ENCODE measurements at regions not wholly inside any gene's neighbourhood (a gene's known extent, or its start where the extent isn't known, plus 50 kb on each side); places are given as distances from the start of the nearest gene placed in this dataset.

DNA sequence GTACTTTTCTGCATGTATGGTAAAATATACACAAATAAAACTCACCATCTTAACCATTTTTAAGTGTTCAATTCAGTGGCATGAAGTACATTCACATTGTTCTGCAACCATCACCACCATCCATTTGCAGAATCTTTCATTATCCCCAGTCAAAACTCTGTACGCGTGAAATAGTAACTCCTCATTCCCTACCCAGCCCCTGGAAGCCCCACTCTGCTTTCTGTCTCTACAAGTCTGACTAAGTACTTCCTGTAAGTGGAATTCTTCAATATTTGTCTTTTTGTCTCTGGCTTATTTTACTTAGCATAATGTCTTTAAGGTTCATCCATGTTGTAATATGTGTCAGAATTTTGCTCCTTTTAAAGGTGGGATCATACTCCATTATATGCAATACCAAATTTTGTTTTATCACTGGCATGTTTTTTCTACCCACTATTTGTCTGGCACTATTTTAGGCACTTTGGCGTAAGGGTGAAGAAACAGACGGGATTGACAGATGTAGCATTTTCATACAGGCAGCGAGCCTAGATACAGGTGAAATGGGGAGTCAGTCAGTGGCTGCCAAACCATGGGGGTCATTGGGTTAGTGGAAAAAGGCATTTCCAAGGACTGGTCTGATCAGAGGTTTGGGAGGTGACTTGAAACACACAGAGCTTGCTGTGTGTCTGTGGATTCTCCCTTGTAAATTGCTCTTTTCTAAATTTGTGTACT lies 163.2 kb upstream of the MYCN start:
- intact Hi-C loops (cut with micrococcal nuclease; ENCODE audit: unreplicated experiment): no loop called here

DNA sequence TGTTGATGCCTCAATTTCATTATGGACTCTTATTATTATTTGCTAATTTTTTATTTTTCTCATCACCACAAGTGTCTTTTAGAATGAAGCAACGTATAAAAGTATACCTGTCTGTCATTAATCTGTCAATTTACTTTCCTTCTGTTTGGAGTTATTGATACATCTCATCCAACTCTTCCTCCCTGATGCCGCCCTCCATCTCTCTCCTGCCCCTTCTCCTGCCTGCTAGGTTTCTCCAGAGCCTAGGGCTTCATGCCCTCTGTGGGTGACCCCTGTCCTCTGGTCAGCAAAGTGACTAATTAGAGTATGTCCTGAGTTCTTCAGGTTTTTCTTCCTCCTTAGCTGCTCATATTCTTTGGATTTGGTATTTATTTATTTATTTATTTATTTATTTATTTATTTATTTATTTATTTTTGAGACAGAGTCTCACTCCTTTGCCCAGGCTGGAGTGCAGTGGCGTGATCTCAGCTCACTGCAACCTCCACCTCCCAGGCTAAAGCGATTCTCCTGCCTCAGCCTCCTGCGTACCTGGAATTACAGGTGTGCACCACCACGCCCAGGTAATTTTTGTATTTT lies 162.5 kb upstream of the MYCN start:
- Mint-ChIP-seq H3K27ac (ENCODE audit: unreplicated experiment) (no peak overlapping the region), H3K27me3 (ENCODE audit: unreplicated experiment) (peaks cover 75% of the 10 kb centered on the region), H3K9me3 (ENCODE audit: low read depth, unreplicated experiment) (no peaks in the 10 kb centered on the region), H3K4me3 (ENCODE audit: low read depth, unreplicated experiment) (no peak overlapping the region), H3K36me3 (ENCODE audit: insufficient read depth, unreplicated experiment) (no peaks in the 10 kb centered on the region), H3K4me1 (ENCODE audit: low read depth, unreplicated experiment) (peaks cover 16% of the 10 kb centered on the region)
- intact Hi-C loops (cut with micrococcal nuclease; ENCODE audit: unreplicated experiment): no loop called here
- DNase-seq: no peak
- TF ChIP-seq, protein P1, sequence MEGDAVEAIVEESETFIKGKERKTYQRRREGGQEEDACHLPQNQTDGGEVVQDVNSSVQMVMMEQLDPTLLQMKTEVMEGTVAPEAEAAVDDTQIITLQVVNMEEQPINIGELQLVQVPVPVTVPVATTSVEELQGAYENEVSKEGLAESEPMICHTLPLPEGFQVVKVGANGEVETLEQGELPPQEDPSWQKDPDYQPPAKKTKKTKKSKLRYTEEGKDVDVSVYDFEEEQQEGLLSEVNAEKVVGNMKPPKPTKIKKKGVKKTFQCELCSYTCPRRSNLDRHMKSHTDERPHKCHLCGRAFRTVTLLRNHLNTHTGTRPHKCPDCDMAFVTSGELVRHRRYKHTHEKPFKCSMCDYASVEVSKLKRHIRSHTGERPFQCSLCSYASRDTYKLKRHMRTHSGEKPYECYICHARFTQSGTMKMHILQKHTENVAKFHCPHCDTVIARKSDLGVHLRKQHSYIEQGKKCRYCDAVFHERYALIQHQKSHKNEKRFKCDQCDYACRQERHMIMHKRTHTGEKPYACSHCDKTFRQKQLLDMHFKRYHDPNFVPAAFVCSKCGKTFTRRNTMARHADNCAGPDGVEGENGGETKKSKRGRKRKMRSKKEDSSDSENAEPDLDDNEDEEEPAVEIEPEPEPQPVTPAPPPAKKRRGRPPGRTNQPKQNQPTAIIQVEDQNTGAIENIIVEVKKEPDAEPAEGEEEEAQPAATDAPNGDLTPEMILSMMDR (IDR thresholded peaks at IDR 0.05; ENCODE audit: unreplicated experiment): no peak
- CTCF ChIA-PET: no interaction called here
- BruUV-seq (replicated peaks): no TSS peak

More for the DNA sequence above, 163.2 kb upstream of the MYCN start:
- no peaks in the 10 kb centered on the region for H3K36me3 Mint-ChIP-seq (ENCODE audit: insufficient read depth, unreplicated experiment)
- no peaks in the 10 kb centered on the region for H3K9me3 Mint-ChIP-seq (ENCODE audit: low read depth, unreplicated experiment)
- H3K27ac Mint-ChIP-seq (ENCODE audit: unreplicated experiment): no peak overlapping the region
- peaks cover 13% of the 10 kb centered on the region for H3K4me1 Mint-ChIP-seq (ENCODE audit: low read depth, unreplicated experiment)
- no peak overlapping the region for H3K4me3 Mint-ChIP-seq (ENCODE audit: low read depth, unreplicated experiment)
- BruUV-seq (replicated peaks): no TSS peak
- TF ChIP-seq, protein P1 (IDR thresholded peaks at IDR 0.05; ENCODE audit: unreplicated experiment): no peak
- H3K27me3 Mint-ChIP-seq (ENCODE audit: unreplicated experiment): peaks cover 75% of the 10 kb centered on the region
- DNase-seq: no peak
- CTCF ChIA-PET: no interaction called here

DNA sequence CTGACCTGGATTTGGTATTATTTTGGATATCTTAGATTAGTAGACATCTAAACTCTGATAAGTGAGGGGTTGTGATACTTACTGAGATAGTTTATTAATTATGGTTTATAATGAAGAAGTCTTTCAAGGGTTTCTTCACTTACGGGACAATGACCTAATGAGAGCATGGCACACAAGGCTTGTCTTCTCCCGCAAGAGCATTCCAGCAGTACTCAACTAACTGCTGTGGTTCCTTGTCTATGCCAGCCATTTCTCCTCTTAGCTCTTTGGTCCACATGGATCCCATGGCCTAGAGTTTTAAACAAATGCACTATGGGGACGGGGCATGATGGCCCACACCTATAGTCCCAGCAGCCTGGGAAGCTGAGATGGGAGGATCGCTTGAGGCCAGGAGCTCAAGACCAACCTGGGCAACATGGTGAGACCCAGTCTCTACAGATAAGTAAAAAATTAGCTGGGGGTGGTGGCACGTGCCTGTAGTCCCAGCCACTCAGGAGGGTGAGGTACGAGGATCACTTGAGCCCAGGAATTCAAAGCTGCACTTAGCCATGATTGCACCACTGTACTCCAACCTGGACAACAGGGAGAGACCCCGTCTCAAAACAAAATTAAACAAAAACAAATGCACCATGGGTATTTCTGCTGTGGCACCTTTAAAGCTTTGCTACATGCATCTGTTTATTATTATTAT lies 161.7 kb upstream of the MYCN start:
- no peaks in the 10 kb centered on the region for H3K9me3 Mint-ChIP-seq (ENCODE audit: low read depth, unreplicated experiment)
- BruUV-seq (replicated peaks): no TSS peak
- no peak overlapping the region for H3K4me3 Mint-ChIP-seq (ENCODE audit: low read depth, unreplicated experiment)
- peaks cover 75% of the 10 kb centered on the region for H3K27me3 Mint-ChIP-seq (ENCODE audit: unreplicated experiment)
- no peak for DNase-seq
- intact Hi-C loops (cut with micrococcal nuclease; ENCODE audit: unreplicated experiment): no loop called here
- CTCF ChIA-PET: no interaction called here
- H3K27ac Mint-ChIP-seq (ENCODE audit: unreplicated experiment): no peak overlapping the region
- no peaks in the 10 kb centered on the region for H3K36me3 Mint-ChIP-seq (ENCODE audit: insufficient read depth, unreplicated experiment)
- TF ChIP-seq, protein P1 (IDR thresholded peaks at IDR 0.05; ENCODE audit: unreplicated experiment): no peak
- peaks cover 16% of the 10 kb centered on the region for H3K4me1 Mint-ChIP-seq (ENCODE audit: low read depth, unreplicated experiment)

DNA sequence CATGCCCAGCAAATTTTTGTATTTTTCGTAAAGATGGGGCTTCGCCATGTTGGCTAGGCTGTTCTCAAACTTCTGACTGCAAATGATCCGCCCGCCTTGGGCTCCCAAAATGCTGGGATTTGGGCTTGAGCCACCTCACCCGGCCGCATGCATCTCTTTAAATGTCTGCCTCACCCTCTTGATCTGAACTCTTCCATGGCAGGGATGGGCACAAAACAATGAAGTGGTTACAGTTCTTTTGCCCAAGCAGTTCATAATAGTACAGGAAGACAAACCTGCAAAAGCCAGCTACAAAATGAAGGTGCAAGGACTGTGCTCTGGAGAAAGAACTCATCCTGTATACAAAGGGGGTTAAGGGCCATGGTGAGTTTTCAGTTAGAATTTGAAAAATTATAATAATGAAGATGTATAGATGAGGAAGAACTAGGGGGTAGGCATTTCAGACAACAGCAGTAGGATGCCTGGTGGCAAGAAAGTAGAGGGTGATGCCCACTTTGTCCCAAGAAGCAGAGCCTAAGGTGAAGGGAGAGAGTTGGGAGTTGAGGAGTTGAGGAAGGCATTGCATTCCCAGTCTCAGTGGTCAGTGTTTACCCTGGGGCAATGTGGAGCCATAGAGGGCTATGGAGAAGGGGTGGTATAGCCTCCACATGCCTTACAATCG lies 160.8 kb upstream of the MYCN start:
- no peak for DNase-seq
- no peaks in the 10 kb centered on the region for H3K36me3 Mint-ChIP-seq (ENCODE audit: insufficient read depth, unreplicated experiment)
- intact Hi-C loops (cut with micrococcal nuclease; ENCODE audit: unreplicated experiment): no loop called here
- H3K27ac Mint-ChIP-seq (ENCODE audit: unreplicated experiment): no peak overlapping the region
- H3K4me3 Mint-ChIP-seq (ENCODE audit: low read depth, unreplicated experiment): no peak overlapping the region
- TF ChIP-seq, protein P1 (IDR thresholded peaks at IDR 0.05; ENCODE audit: unreplicated experiment): no peak
- H3K9me3 Mint-ChIP-seq (ENCODE audit: low read depth, unreplicated experiment): no peaks in the 10 kb centered on the region
- peaks cover 16% of the 10 kb centered on the region for H3K4me1 Mint-ChIP-seq (ENCODE audit: low read depth, unreplicated experiment)
- no TSS peak for BruUV-seq (replicated peaks)
- CTCF ChIA-PET: no interaction called here
- H3K27me3 Mint-ChIP-seq (ENCODE audit: unreplicated experiment): peaks cover 81% of the 10 kb centered on the region

Measured in Calu3 (cell line).